Left lung (tissue), 4 donors: ENCODE measurements at regions not wholly inside any gene's neighbourhood (a gene's known extent, or its start where the extent isn't known, plus 50 kb on each side); places are given as distances from the start of the nearest gene placed in this dataset.

ENCODE experiments used
- ATAC-seq: fragments of 200-7000 bp; cut with Tn5 transposase; one replicate; pipeline ENCODE4 v1.9.1; 2020; ENCODE audit warnings: moderate library complexity
- DNase-seq, 4 donors: peaks; one replicate each; pipeline ENCODE4 v3.0.0-alpha.2; 2013 to 2020
- H3K27ac ChIP-seq, 2 donors: fragments of 200-600 bp; sonication (generic) in 1 of 2; one replicate each; pipeline versions ENCODE4 v1.5.0 to v1.8.0; 2020 to 2021
- H3K27me3 ChIP-seq, 2 donors: fragments of 200-600 bp; sonication (generic) in 1 of 2; one replicate each; pipeline versions ENCODE4 v1.5.0 to v1.8.0; 2020 to 2021
- H3K36me3 ChIP-seq, 2 donors: fragments of 200-600 bp; sonication (generic) in 1 of 2; one replicate each; pipeline versions ENCODE4 v1.5.0 to v1.8.0; 2020 to 2021
- H3K4me1 ChIP-seq, 2 donors: fragments of 200-600 bp; one replicate each; pipeline ENCODE4 v1.8.0; 2021
- H3K4me3 ChIP-seq, 2 donors: fragments of 200-600 bp; sonication (generic) in 1 of 2; one replicate each; pipeline versions ENCODE4 v1.5.0 to v1.8.0; 2020 to 2021; ENCODE audit warnings: mild to moderate bottlenecking in 1 of 2
- H3K9me3 ChIP-seq, 2 donors: fragments of 200-600 bp; sonication (generic) in 1 of 2; one replicate each; pipeline versions ENCODE4 v1.5.0 to v1.8.0; 2020 to 2021
- intact Hi-C, 2 donors: fragments of 100-400 bp; cut with DNase I; formaldehyde crosslinking; loops; one replicate each; pipeline versions ENCODE4 v1.11.2 to v1.14.2; 2022
- TF ChIP-seq, protein P1 (sequence below), 2 donors: fragments of 200-600 bp; sonication (generic) in 1 of 2; IDR thresholded peaks; one replicate each; pipeline versions ENCODE4 v1.5.0 to v1.8.0; 2021; ENCODE audit warnings: antibody characterized with exemption in 2 of 2
- donor health status: DM: no; HTN: yes; CAD: no.
- donor health status: DM: no; HTN: no; CAD: no.

DNA sequence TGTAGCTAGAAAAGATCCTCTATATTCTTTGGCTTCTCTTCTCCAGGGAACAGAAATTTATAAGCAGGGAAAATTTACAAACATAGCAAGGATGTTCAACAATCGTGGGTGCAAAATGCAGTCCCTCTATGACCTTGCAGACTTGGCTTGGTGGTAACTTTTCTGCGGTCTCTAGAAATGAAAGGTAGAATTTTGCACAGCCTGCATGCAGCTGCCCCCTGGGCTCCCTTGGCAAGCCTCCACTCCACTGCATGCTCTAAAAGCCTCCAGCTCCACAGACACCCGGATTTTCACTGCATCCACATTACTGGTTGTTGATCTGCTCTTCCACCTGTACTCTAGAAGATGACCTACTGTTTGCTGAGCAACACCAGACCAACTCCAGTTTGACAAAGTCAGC, 236.5 kb upstream of the EYS start:
- no peak overlapping the region for H3K4me3 ChIP-seq
- no peaks in the 10 kb centered on the region for H3K36me3 ChIP-seq
- H3K27me3 ChIP-seq: no peaks in the 10 kb centered on the region
- no peaks in the 10 kb centered on the region for H3K4me1 ChIP-seq
- TF ChIP-seq, protein P1, sequence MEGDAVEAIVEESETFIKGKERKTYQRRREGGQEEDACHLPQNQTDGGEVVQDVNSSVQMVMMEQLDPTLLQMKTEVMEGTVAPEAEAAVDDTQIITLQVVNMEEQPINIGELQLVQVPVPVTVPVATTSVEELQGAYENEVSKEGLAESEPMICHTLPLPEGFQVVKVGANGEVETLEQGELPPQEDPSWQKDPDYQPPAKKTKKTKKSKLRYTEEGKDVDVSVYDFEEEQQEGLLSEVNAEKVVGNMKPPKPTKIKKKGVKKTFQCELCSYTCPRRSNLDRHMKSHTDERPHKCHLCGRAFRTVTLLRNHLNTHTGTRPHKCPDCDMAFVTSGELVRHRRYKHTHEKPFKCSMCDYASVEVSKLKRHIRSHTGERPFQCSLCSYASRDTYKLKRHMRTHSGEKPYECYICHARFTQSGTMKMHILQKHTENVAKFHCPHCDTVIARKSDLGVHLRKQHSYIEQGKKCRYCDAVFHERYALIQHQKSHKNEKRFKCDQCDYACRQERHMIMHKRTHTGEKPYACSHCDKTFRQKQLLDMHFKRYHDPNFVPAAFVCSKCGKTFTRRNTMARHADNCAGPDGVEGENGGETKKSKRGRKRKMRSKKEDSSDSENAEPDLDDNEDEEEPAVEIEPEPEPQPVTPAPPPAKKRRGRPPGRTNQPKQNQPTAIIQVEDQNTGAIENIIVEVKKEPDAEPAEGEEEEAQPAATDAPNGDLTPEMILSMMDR (IDR thresholded peaks at IDR 0.05): no peak
- DNase-seq (no peak), ATAC-seq (no peak)
- H3K27ac ChIP-seq: no peak overlapping the region
- peaks cover 0 to 6% of the 10 kb centered on the region in 2 donors for H3K9me3 ChIP-seq
- intact Hi-C loops: no loop called here

DNA sequence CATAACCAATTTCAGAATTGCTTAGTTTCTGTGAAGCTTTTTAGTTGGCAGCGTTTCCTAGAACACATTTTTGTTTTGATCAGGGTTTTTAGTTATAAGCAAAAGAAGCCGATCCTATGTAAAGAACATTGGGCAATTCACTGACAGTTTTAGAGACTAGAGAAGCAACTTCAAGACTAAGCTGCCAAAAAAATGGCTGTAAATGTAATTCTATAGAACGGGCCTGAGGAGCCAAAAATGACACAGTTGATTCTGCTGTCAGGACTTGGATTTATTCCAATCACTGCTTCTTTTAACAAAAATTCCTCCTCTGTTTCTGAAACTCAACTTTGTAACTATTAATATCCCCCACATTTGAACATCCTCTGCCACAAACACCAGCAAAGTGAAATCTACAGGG, 236.0 kb upstream of the EYS start:
- no peaks in the 10 kb centered on the region for H3K36me3 ChIP-seq
- intact Hi-C loops: no loop called here
- peaks cover 0 to 9% of the 10 kb centered on the region in 2 donors for H3K9me3 ChIP-seq
- TF ChIP-seq, protein P1 (IDR thresholded peaks at IDR 0.05): no peak
- H3K4me1 ChIP-seq: no peaks in the 10 kb centered on the region
- no peak overlapping the region for H3K27ac ChIP-seq
- peak in 2 of 4 donors; percentile 11 to 20 for DNase-seq
- no peaks in the 10 kb centered on the region for H3K27me3 ChIP-seq
- no peak for ATAC-seq
- no peak overlapping the region for H3K4me3 ChIP-seq

DNA sequence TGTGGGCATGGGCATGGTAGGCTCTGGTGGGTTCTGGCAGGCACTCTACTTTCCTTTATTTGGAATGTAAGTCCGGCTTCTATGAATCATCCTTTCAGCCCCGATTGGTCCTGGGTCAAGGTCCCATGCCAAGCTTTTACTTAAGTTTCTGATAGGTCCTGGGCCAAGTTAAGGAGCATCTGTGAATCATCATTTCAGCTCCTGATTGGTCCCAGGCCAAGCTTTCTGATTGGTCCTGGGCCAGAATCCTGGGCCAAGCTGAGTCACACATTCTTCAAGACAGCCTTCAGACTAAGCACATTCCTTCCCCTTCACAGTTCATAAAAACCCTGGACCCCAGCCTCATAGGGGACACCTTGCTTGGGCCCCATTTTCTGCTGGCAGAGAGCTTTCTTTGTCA, 231.0 kb upstream of the EYS start:
- Histone ChIP-seq H3K27ac (no peak overlapping the region), H3K4me3 (no peak overlapping the region), H3K27me3 (no peaks in the 10 kb centered on the region), H3K9me3 (peaks cover 0 to 17% of the 10 kb centered on the region in 2 donors), H3K4me1 (no peaks in the 10 kb centered on the region), H3K36me3 (no peaks in the 10 kb centered on the region)
- ATAC-seq (no peak), DNase-seq (no peak)
- TF ChIP-seq, protein P1 (IDR thresholded peaks at IDR 0.05): no peak
- intact Hi-C loops: no loop called here

DNA sequence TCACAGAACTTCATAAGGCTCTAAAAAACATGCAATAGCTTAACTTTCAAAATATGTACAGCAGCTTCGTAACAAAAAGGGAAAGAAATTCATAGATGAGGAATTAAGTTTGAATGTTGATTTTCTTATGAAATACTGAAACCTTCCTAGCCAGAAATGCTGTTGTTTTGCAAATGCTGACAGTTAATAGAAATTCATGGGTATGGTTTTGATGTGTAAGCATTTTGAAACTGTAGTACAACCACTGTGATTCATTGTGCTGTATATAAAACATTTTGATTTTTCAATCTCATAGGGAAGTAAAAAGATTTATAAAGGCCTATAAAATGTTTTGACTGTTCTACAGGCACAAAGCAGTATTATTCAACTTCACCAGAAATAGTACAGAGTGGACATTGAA, 228.4 kb upstream of the EYS start:
- DNase-seq: no peak
- no peaks in the 10 kb centered on the region for H3K36me3 ChIP-seq
- H3K4me3 ChIP-seq: no peak overlapping the region
- intact Hi-C loops: no loop called here
- peaks cover 0 to 19% of the 10 kb centered on the region in 2 donors for H3K9me3 ChIP-seq
- no peaks in the 10 kb centered on the region for H3K4me1 ChIP-seq
- no peaks in the 10 kb centered on the region for H3K27me3 ChIP-seq
- H3K27ac ChIP-seq: no peak overlapping the region
- no peak for ATAC-seq
- TF ChIP-seq, protein P1 (IDR thresholded peaks at IDR 0.05): no peak

DNA sequence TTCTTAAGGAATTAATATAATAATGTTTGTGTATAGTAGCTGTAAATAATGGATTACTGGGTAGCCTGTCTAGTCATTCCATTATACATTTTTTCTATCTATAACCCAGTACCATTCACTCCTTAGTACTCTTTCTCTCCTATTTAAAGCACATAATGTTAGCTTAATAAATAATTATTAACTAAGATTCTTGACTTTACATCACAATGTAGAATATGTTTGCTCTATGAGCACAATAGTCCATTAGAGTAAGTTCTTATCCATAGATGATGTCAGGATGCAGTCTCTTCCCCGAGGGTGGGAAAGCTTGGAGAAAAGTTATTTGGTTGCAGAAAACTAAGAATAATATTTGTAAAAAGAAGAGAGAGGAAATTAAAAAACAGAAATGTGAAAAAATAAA, 226.4 kb upstream of the EYS start:
- DNase-seq (no peak), ATAC-seq (no peak)
- H3K27me3 ChIP-seq: no peaks in the 10 kb centered on the region
- no peaks in the 10 kb centered on the region for H3K36me3 ChIP-seq
- peaks cover 0 to 22% of the 10 kb centered on the region in 2 donors for H3K9me3 ChIP-seq
- intact Hi-C loops: no loop called here
- no peak overlapping the region for H3K4me3 ChIP-seq
- H3K4me1 ChIP-seq: no peaks in the 10 kb centered on the region
- TF ChIP-seq, protein P1 (IDR thresholded peaks at IDR 0.05): no peak
- H3K27ac ChIP-seq: no peak overlapping the region
